SU-DHL-6 (cell line): ENCODE measurements at regions not wholly inside any gene's neighbourhood (a gene's known extent, or its start where the extent isn't known, plus 50 kb on each side); places are given as distances from the start of the nearest gene placed in this dataset.

Source experiments
- H2AFZ ChIP-seq: fragments of 200-600 bp; sonication (generic); 2 replicates; pipeline ENCODE4 v1.6.1; 2014; ENCODE audit warnings: low read depth, mild to moderate bottlenecking, moderate library complexity, mixed read lengths, antibody characterized with exemption, low read length; ENCODE audit not compliant: severe bottlenecking
- H3F3A ChIP-seq: fragments of 200-600 bp; shearing (Covaris generic); 2 replicates; pipeline ENCODE4 v1.6.0; 2016; ENCODE audit warnings: antibody characterized with exemption, mild to moderate bottlenecking; ENCODE audit not compliant: insufficient read depth
- H3K27ac ChIP-seq: fragments of 200-600 bp; sonication (generic); 2 replicates; pipeline ENCODE4 v1.5.1; 2016; ENCODE audit warnings: low read depth, mild to moderate bottlenecking, low read length, moderate library complexity, mixed read lengths
- H3K27me3 ChIP-seq: fragments of 200-600 bp; sonication (generic), shearing (Covaris generic); 2 replicates; pipeline ENCODE4 v1.6.0; 2014; ENCODE audit warnings: mild to moderate bottlenecking, low read length
- H3K36me3 ChIP-seq: fragments of 200-600 bp; sonication (generic); 2 replicates; pipeline ENCODE4 v1.6.1; 2014; ENCODE audit warnings: mild to moderate bottlenecking, low read length, mixed read lengths
- H3K4me2 ChIP-seq: fragments of 300-600, 200-600 bp; shearing (Covaris generic), sonication (generic); 2 replicates; pipeline ENCODE4 v1.6.0; 2014; ENCODE audit warnings: low read length, low read depth, mild to moderate bottlenecking; ENCODE audit not compliant: poor library complexity, severe bottlenecking
- H3K4me3 ChIP-seq: fragments of 200-600 bp; sonication (generic); 2 replicates; pipeline ENCODE4 v1.5.1; 2014; ENCODE audit warnings: antibody characterized with exemption, low read length, mild to moderate bottlenecking, mixed read lengths; ENCODE audit not compliant: insufficient read depth, poor library complexity, severe bottlenecking
- H3K79me2 ChIP-seq: fragments of 200-600 bp; sonication (generic); 2 replicates; pipeline ENCODE4 v1.6.1; 2014; ENCODE audit warnings: mild to moderate bottlenecking, low read length, moderate library complexity; ENCODE audit not compliant: insufficient read depth
- H3K9ac ChIP-seq: fragments of 200-600 bp; sonication (generic); 2 replicates; pipeline ENCODE4 v1.7.0; 2014; ENCODE audit warnings: mild to moderate bottlenecking, low read length
- H3K9me2 ChIP-seq: fragments of 200-600 bp; sonication (generic); replicated peaks from 2 replicates; pipeline ENCODE4 v1.6.1; 2014; ENCODE audit warnings: low read length; ENCODE audit not compliant: insufficient read depth
- H3K9me3 ChIP-seq: fragments of 200-600 bp; sonication (generic); 2 replicates; pipeline ENCODE4 v1.6.1; 2014; ENCODE audit warnings: low read length, mixed read lengths; ENCODE audit not compliant: insufficient read depth
- H4K20me1 ChIP-seq: fragments of 200-600 bp; sonication (generic); 2 replicates; pipeline ENCODE4 v1.6.1; 2014; ENCODE audit warnings: low read depth, mild to moderate bottlenecking, antibody characterized with exemption, low read length, moderate library complexity, mixed read lengths
- EZH2phosphoT487 ChIP-seq: fragments of 200-600 bp; sonication (generic), shearing (Covaris generic); conservative IDR thresholded peaks from 2 replicates; pipeline ENCODE4 v1.6.1; 2018; ENCODE audit warnings: mild to moderate bottlenecking, antibody characterized with exemption, low read length, moderate library complexity, mixed read lengths
- TF ChIP-seq, protein P1 (sequence below): fragments of 200-600 bp; sonication (generic); IDR thresholded peaks from one replicate; pipeline ENCODE4 v1.5.1; 2017; ENCODE audit warnings: antibody characterized with exemption, mild to moderate bottlenecking, low read length, moderate library complexity; ENCODE audit not compliant: insufficient read depth, poor library complexity, severe bottlenecking

DNA sequence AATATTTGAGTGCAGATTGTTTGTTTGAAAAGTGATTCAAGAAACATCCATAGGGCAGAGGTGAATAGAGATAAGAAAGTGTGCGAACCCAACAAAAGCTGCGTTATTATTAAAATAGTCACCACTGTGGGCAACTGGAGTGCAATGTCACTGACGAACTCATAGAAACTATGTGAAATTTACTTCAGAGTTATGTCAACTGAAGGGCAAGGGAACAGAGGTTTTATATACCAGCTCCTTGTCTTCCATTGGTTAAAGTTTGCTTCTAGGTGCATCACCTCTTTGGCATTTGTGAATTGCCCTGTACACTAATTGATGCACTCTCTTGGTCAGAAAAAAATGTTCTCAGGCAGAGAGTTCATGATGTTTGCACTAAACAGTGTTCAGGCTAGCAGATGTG is 110.5 kb upstream of the NYAP2 start:
- Histone ChIP-seq H4K20me1 (no peaks in the 10 kb centered on the region), H2AFZ (no peak overlapping the region)

GRCh38 chr2:225282858-225283710 is 116.4 kb upstream of the NYAP2 start:
- Histone ChIP-seq H3K4me3 (no peak overlapping the region), H3F3A (no peaks in the 10 kb centered on the region), H3K9me3 (no peaks in the 10 kb centered on the region), H3K27me3 (no peaks in the 10 kb centered on the region), H4K20me1 (no peaks in the 10 kb centered on the region), H3K9ac (no peak overlapping the region), H3K4me2 (no peak overlapping the region), H3K79me2 (no peaks in the 10 kb centered on the region), H2AFZ (no peak overlapping the region), H3K36me3 (no peaks in the 10 kb centered on the region), H3K9me2 (no peaks in the 10 kb centered on the region), H3K27ac (no peak overlapping the region)
- TF ChIP-seq EZH2phosphoT487: no peak
- TF ChIP-seq, protein P1, sequence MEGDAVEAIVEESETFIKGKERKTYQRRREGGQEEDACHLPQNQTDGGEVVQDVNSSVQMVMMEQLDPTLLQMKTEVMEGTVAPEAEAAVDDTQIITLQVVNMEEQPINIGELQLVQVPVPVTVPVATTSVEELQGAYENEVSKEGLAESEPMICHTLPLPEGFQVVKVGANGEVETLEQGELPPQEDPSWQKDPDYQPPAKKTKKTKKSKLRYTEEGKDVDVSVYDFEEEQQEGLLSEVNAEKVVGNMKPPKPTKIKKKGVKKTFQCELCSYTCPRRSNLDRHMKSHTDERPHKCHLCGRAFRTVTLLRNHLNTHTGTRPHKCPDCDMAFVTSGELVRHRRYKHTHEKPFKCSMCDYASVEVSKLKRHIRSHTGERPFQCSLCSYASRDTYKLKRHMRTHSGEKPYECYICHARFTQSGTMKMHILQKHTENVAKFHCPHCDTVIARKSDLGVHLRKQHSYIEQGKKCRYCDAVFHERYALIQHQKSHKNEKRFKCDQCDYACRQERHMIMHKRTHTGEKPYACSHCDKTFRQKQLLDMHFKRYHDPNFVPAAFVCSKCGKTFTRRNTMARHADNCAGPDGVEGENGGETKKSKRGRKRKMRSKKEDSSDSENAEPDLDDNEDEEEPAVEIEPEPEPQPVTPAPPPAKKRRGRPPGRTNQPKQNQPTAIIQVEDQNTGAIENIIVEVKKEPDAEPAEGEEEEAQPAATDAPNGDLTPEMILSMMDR: peak; percentile 29

More for the DNA sequence above, 110.5 kb upstream of the NYAP2 start:
- H3K4me3 ChIP-seq: no peak overlapping the region
- no peak overlapping the region for H3K9ac ChIP-seq
- H3K36me3 ChIP-seq: no peaks in the 10 kb centered on the region
- TF ChIP-seq, protein P1: no peak
- H3K9me3 ChIP-seq: no peaks in the 10 kb centered on the region
- no peaks in the 10 kb centered on the region for H3F3A ChIP-seq
- H3K79me2 ChIP-seq: no peaks in the 10 kb centered on the region
- no peak overlapping the region for H3K4me2 ChIP-seq
- no peaks in the 10 kb centered on the region for H3K27me3 ChIP-seq
- H3K27ac ChIP-seq: no peak overlapping the region
- no peaks in the 10 kb centered on the region for H3K9me2 ChIP-seq

DNA sequence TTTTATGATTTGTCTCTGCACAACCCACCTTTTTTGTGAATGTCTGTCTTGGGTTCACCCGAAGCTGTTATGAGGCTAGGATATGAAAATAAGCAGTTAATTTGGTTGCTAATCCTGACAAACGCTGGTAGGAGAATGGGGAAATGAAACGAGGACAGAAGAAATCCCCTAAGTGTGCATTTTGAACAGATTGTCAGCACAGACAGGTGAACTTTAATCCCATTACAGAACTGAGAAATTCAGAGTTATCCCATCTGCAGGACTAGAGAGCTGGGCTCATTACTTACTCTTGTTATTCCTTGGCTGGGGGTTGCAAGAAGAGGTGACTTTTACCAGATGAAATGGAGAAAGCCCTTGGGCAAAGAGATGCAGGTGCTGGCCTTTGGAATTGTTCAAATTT is 123.3 kb upstream of the NYAP2 start:
- no peak overlapping the region for H3K4me3 ChIP-seq
- H3K27me3 ChIP-seq: no peaks in the 10 kb centered on the region
- no peaks in the 10 kb centered on the region for H3K9me3 ChIP-seq
- no peaks in the 10 kb centered on the region for H3F3A ChIP-seq
- H3K27ac ChIP-seq: no peak overlapping the region
- H3K36me3 ChIP-seq: no peaks in the 10 kb centered on the region; the same call in 1 of the 2 replicates
- H2AFZ ChIP-seq: no peak overlapping the region
- no peaks in the 10 kb centered on the region for H4K20me1 ChIP-seq
- H3K9me2 ChIP-seq: no peaks in the 10 kb centered on the region
- TF ChIP-seq, protein P1: no peak
- no peak for TF ChIP-seq EZH2phosphoT487
- no peaks in the 10 kb centered on the region for H3K79me2 ChIP-seq
- H3K4me2 ChIP-seq: no peak overlapping the region
- H3K9ac ChIP-seq: no peak overlapping the region
